OCI-LY7 (cell line): ENCODE measurements at regions not wholly inside any gene's neighbourhood (a gene's known extent, or its start where the extent isn't known, plus 50 kb on each side); places are given as distances from the start of the nearest gene placed in this dataset.

Source experiments
- BruUV-seq: library from RNA; stranded (reverse); fragments of 400-500 nt; replicated peaks from 2 replicates; lab custom pipeline; 2021; lab: Mats Ljungman, UMichigan
- CTCF ChIA-PET: fragments of 300-600 bp; sonication (Branson Sonifier 250); formaldehyde crosslinking; loops from one replicate; lab custom pipeline; 2022; ENCODE audit warnings: antibody characterized with exemption; ENCODE audit not compliant: unreplicated experiment; lab: Charles Lee
- POLR2A ChIA-PET: fragments of 300-600 bp; sonication (Branson Sonifier 250); formaldehyde crosslinking; loops from one replicate; lab custom pipeline; 2022; ENCODE audit warnings: antibody characterized with exemption; lab: Charles Lee
- DNase-seq: peaks from one replicate; pipeline ENCODE4 v3.0.0-alpha.2; 2015; ENCODE audit warnings: low spot score
- H2AFZ ChIP-seq: fragments of 200-600 bp; sonication (generic), shearing (Covaris generic); 2 replicates; pipeline ENCODE4 v1.6.1; 2014; ENCODE audit warnings: mild to moderate bottlenecking, antibody characterized with exemption, low read length, moderate library complexity
- H3K27ac ChIP-seq: fragments of 200-600 bp; sonication (generic); 2 replicates; pipeline ENCODE4 v1.5.1; 2014; ENCODE audit warnings: mixed run types, low read depth, mild to moderate bottlenecking, moderate library complexity, low read length, inconsistent platforms; ENCODE audit not compliant: poor library complexity, severe bottlenecking
- H3K36me3 ChIP-seq: fragments of 200-600 bp; sonication (generic); 2 replicates; pipeline ENCODE4 v1.6.1; 2014; ENCODE audit warnings: mild to moderate bottlenecking, antibody characterized with exemption, low read length, moderate library complexity, mixed read lengths; ENCODE audit not compliant: insufficient read depth
- H3K4me1 ChIP-seq: fragments of 200-600 bp; sonication (generic); 2 replicates; pipeline ENCODE4 v1.5.1; 2014; ENCODE audit warnings: mild to moderate bottlenecking, low read length; ENCODE audit not compliant: insufficient read depth, poor library complexity, severe bottlenecking
- H3K4me2 ChIP-seq: fragments of 200-600 bp; sonication (generic); 2 replicates; pipeline ENCODE4 v1.6.1; 2014; ENCODE audit warnings: mild to moderate bottlenecking, low read length
- H3K4me3 ChIP-seq: fragments of 200-600 bp; sonication (generic); 2 replicates; pipeline ENCODE4 v1.5.1; 2014; ENCODE audit warnings: mild to moderate bottlenecking, low read depth, low read length; ENCODE audit not compliant: poor library complexity, severe bottlenecking
- H3K79me2 ChIP-seq: fragments of 200-600 bp; sonication (generic); 2 replicates; pipeline ENCODE4 v1.6.1; 2016; ENCODE audit warnings: low read depth, mild to moderate bottlenecking, low read length, moderate library complexity, mixed read lengths; ENCODE audit not compliant: insufficient read depth
- H3K9me2 ChIP-seq: fragments of 200-600 bp; sonication (generic); 2 replicates; pipeline ENCODE4 v1.6.1; 2016; ENCODE audit warnings: mild to moderate bottlenecking, low read length, mixed read lengths; ENCODE audit not compliant: insufficient read depth
- H3K9me3 ChIP-seq: fragments of 200-600 bp; sonication (generic); 2 replicates; pipeline ENCODE4 v1.6.1; 2014; ENCODE audit warnings: mild to moderate bottlenecking, mixed run types, low read length, mixed read lengths
- H4K20me1 ChIP-seq: fragments of 200-600 bp; sonication (generic); 2 replicates; pipeline ENCODE4 v1.6.1; 2014; ENCODE audit warnings: mild to moderate bottlenecking, antibody characterized with exemption, low read length, moderate library complexity, mixed read lengths; ENCODE audit not compliant: insufficient read depth
- EZH2phosphoT487 ChIP-seq: fragments of 200-600 bp; sonication (generic); IDR thresholded peaks from 2 replicates; pipeline ENCODE4 v1.6.1; 2018; ENCODE audit warnings: low read depth, borderline replicate concordance, mild to moderate bottlenecking, mixed run types, antibody characterized with exemption, low read length, moderate library complexity, mixed read lengths
- intact Hi-C: fragments of 100-400 bp; cut with micrococcal nuclease; formaldehyde crosslinking; loops from one replicate; pipeline ENCODE4 v1.10.0; 2022; ENCODE audit not compliant: unreplicated experiment
- TF ChIP-seq, protein P1 (sequence below): fragments of 200-600 bp; sonication (generic); conservative IDR thresholded peaks from 2 replicates; pipeline ENCODE4 v1.5.1; 2014; ENCODE audit warnings: mild to moderate bottlenecking, antibody characterized with exemption, low read length, moderate library complexity, mixed read lengths

DNA sequence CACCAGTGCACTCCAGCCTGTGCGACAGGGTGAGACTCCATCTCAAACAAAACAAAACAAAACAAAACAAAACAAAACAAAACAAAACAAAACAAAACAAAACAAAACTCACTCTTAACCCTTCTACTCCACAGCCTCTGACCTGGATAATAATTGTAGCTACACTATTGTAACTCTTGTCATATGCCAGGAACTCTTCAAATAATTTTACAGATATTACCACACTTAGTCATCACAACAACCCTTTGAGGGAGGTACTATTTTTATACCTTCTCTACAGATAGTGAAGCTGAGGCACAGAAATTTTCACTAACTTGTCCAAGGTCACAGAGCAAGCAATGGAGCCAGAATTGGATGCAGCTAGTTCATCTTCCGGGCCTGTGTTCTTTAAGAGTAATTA lies 547.8 kb downstream of the ADGRL2 start:
- POLR2A ChIA-PET, result no interaction called here
- H4K20me1 ChIP-seq, result no peaks in the 10 kb centered on the region
- DNase-seq, result no peak
- intact Hi-C loops, result no loop called here
- no peaks in the 10 kb centered on the region for H3K79me2 ChIP-seq
- TF ChIP-seq, protein P1, sequence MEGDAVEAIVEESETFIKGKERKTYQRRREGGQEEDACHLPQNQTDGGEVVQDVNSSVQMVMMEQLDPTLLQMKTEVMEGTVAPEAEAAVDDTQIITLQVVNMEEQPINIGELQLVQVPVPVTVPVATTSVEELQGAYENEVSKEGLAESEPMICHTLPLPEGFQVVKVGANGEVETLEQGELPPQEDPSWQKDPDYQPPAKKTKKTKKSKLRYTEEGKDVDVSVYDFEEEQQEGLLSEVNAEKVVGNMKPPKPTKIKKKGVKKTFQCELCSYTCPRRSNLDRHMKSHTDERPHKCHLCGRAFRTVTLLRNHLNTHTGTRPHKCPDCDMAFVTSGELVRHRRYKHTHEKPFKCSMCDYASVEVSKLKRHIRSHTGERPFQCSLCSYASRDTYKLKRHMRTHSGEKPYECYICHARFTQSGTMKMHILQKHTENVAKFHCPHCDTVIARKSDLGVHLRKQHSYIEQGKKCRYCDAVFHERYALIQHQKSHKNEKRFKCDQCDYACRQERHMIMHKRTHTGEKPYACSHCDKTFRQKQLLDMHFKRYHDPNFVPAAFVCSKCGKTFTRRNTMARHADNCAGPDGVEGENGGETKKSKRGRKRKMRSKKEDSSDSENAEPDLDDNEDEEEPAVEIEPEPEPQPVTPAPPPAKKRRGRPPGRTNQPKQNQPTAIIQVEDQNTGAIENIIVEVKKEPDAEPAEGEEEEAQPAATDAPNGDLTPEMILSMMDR, result no peak
- TF ChIP-seq EZH2phosphoT487, result no peak
- no peaks in the 10 kb centered on the region for H3K9me2 ChIP-seq
- H3K9me3 ChIP-seq, result no peaks in the 10 kb centered on the region
- H2AFZ ChIP-seq, result no peak overlapping the region
- H3K4me3 ChIP-seq, result no peak overlapping the region
- H3K4me2 ChIP-seq, result no peak overlapping the region
- no TSS peak for BruUV-seq
- H3K36me3 ChIP-seq, result no peaks in the 10 kb centered on the region
- CTCF ChIA-PET, result no interaction called here
- H3K27ac ChIP-seq, result no peak overlapping the region
- no peaks in the 10 kb centered on the region for H3K4me1 ChIP-seq

DNA sequence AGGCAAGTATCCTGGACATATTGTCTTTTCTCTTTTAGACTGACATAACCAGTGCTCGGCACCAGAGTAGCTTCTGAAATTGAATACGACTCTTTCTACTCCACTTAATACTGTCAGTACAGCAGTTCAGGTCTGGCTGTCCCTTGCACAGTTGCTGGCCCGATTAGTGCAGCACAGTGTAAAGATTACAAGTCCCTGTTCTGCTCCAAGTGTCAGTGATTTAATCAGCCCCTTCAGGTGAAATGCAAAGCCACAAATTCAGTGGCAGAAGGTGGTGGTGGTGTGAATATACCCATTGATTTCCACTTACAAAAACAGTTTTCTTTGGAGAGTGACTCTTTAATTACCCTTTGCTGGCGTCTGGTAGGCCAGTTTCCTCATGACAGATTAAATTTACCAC lies 545.4 kb downstream of the ADGRL2 start:
- no TSS peak for BruUV-seq
- TF ChIP-seq, protein P1, result no peak
- TF ChIP-seq EZH2phosphoT487, result no peak
- H3K4me2 ChIP-seq, result no peak overlapping the region
- no peaks in the 10 kb centered on the region for H3K4me1 ChIP-seq
- no peak overlapping the region for H3K27ac ChIP-seq
- intact Hi-C loops, result no loop called here
- H3K9me2 ChIP-seq, result no peaks in the 10 kb centered on the region
- H3K4me3 ChIP-seq, result no peak overlapping the region
- ChIA-PET CTCF (no interaction called here), POLR2A (no interaction called here)
- H4K20me1 ChIP-seq, result no peaks in the 10 kb centered on the region
- no peaks in the 10 kb centered on the region for H3K9me3 ChIP-seq
- no peak overlapping the region for H2AFZ ChIP-seq
- H3K36me3 ChIP-seq, result no peaks in the 10 kb centered on the region
- DNase-seq, result no peak
- no peaks in the 10 kb centered on the region for H3K79me2 ChIP-seq

DNA sequence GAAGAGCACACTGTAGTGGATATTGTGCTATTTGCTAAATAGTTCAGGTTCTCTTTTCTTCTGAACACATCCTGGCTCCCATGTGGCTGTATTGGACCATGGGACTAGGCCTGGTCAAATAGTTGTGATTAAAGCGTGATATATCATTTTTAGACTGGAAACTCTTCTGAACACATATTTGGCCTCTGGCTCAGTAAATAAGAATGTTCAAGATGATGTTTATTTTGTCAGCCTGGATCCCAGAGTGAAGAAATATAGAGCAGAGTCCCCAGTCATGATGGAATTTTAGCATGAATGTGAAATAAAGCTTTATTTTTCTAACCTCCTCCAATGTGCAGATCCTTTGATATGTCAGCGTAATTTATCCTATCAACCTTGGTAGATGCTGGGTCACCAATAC lies 542.6 kb downstream of the ADGRL2 start:
- Histone ChIP-seq H3K4me3 (no peak overlapping the region), H3K36me3 (no peaks in the 10 kb centered on the region), H3K9me3 (no peaks in the 10 kb centered on the region), H3K4me1 (no peaks in the 10 kb centered on the region), H2AFZ (no peak overlapping the region), H3K27ac (no peak overlapping the region), H3K4me2 (no peak overlapping the region), H3K79me2 (no peaks in the 10 kb centered on the region), H4K20me1 (no peaks in the 10 kb centered on the region), H3K9me2 (no peaks in the 10 kb centered on the region)
- CTCF ChIA-PET, result no interaction called here
- no peak for DNase-seq
- BruUV-seq, result no TSS peak
- TF ChIP-seq, protein P1, result no peak
- no peak for TF ChIP-seq EZH2phosphoT487
- POLR2A ChIA-PET, result interaction anchor here (0.6 kb wide), 1 partner anchor 341 kb away, joined by 5 read pairs; no protein-coding TSS in a partner anchor
- intact Hi-C loops, result no loop called here
